ENCODE measurements at regions not wholly inside any gene's neighbourhood (a gene's known extent, or its start where the extent isn't known, plus 50 kb on each side); places are given as distances from the start of the nearest gene placed in this dataset.

- intact Hi-C loops (cut with DNase I) = no loop called here
- no peak for DNase-seq
- Histone ChIP-seq H3K9me3 (ENCODE audit: control insufficient read depth, low read length) (no peaks in the 10 kb centered on the region), H3K4me3 (ENCODE audit: low read length in 2 of 2) (no peak overlapping the region), H3K27ac (ENCODE audit: low read depth in 1 of 2, low read length in 2 of 2) (no peak overlapping the region), H3K4me1 (ENCODE audit: control insufficient read depth in 1 of 2, insufficient read depth in 2 of 2, low read length in 2 of 2) (no peaks in the 10 kb centered on the region), H3K36me3 (ENCODE audit: control insufficient read depth in 1 of 2, insufficient read depth in 2 of 2, low read length in 1 of 2) (no peaks in the 10 kb centered on the region), H3K27me3 (ENCODE audit: control insufficient read depth in 1 of 2, insufficient read depth in 2 of 2, low read length in 1 of 2) (no peaks in the 10 kb centered on the region)
- 74 to 83% methylated on average over 2 of the region's 2 CpGs for WGBS, 2 donors
- ATAC-seq (ENCODE audit: low FRiP score) = no peak
These were observed 361.3 kb upstream of the MMS22L start for GRCh38 chr6:97644353-97644752.

- Histone ChIP-seq H3K36me3 (ENCODE audit: control insufficient read depth in 1 of 2, insufficient read depth in 2 of 2, low read length in 1 of 2) (no peaks in the 10 kb centered on the region), H3K4me3 (ENCODE audit: low read length in 2 of 2) (no peak overlapping the region), H3K4me1 (ENCODE audit: control insufficient read depth in 1 of 2, insufficient read depth in 2 of 2, low read length in 2 of 2) (no peaks in the 10 kb centered on the region), H3K27ac (ENCODE audit: low read depth in 1 of 2, low read length in 2 of 2) (no peak overlapping the region), H3K27me3 (ENCODE audit: control insufficient read depth in 1 of 2, insufficient read depth in 2 of 2, low read length in 1 of 2) (no peaks in the 10 kb centered on the region), H3K9me3 (ENCODE audit: control insufficient read depth, low read length) (no peaks in the 10 kb centered on the region)
- DNase-seq (no peak), ATAC-seq (ENCODE audit: low FRiP score) (no peak)
- intact Hi-C loops (cut with DNase I) = no loop called here
- WGBS, 2 donors = 53 to 71% methylated on average over 2 of the region's 2 CpGs
These were observed 362.7 kb upstream of the MMS22L start for GRCh38 chr6:97645757-97646156.

GRCh38 chr6:97653076-97653475 lies 370.1 kb upstream of the MMS22L start:
- Histone ChIP-seq H3K4me3 (ENCODE audit: low read length in 2 of 2) (no peak overlapping the region), H3K27me3 (ENCODE audit: control insufficient read depth in 1 of 2, insufficient read depth in 2 of 2, low read length in 1 of 2) (no peaks in the 10 kb centered on the region), H3K9me3 (ENCODE audit: control insufficient read depth, low read length) (no peaks in the 10 kb centered on the region), H3K4me1 (ENCODE audit: control insufficient read depth in 1 of 2, insufficient read depth in 2 of 2, low read length in 2 of 2) (no peaks in the 10 kb centered on the region), H3K36me3 (ENCODE audit: control insufficient read depth in 1 of 2, insufficient read depth in 2 of 2, low read length in 1 of 2) (no peaks in the 10 kb centered on the region), H3K27ac (ENCODE audit: low read depth in 1 of 2, low read length in 2 of 2) (no peak overlapping the region)
- intact Hi-C loops (cut with DNase I) = no loop called here
- no peak for ATAC-seq (ENCODE audit: low FRiP score)
- DNase-seq = no peak

GRCh38 chr6:97653517-97653916 lies 370.5 kb upstream of the MMS22L start:
- H3K36me3 ChIP-seq (ENCODE audit: control insufficient read depth in 1 of 2, insufficient read depth in 2 of 2, low read length in 1 of 2) = no peaks in the 10 kb centered on the region
- intact Hi-C loops (cut with DNase I) = no loop called here
- ATAC-seq (ENCODE audit: low FRiP score) (no peak), DNase-seq (no peak)
- H3K27me3 ChIP-seq (ENCODE audit: control insufficient read depth in 1 of 2, insufficient read depth in 2 of 2, low read length in 1 of 2) = no peaks in the 10 kb centered on the region
- H3K27ac ChIP-seq (ENCODE audit: low read depth in 1 of 2, low read length in 2 of 2) = no peak overlapping the region
- no peaks in the 10 kb centered on the region for H3K4me1 ChIP-seq (ENCODE audit: control insufficient read depth in 1 of 2, insufficient read depth in 2 of 2, low read length in 2 of 2)
- H3K4me3 ChIP-seq (ENCODE audit: low read length in 2 of 2) = no peak overlapping the region
- H3K9me3 ChIP-seq (ENCODE audit: control insufficient read depth, low read length) = no peaks in the 10 kb centered on the region

GRCh38 chr6:97654674-97655073 lies 371.7 kb upstream of the MMS22L start:
- 89 to 91% methylated on average over 3 of the region's 3 CpGs for WGBS, 2 donors
- H3K27me3 ChIP-seq (ENCODE audit: control insufficient read depth in 1 of 2, insufficient read depth in 2 of 2, low read length in 1 of 2) = no peaks in the 10 kb centered on the region
- intact Hi-C loops (cut with DNase I) = no loop called here
- no peaks in the 10 kb centered on the region for H3K9me3 ChIP-seq (ENCODE audit: control insufficient read depth, low read length)
- no peak for ATAC-seq (ENCODE audit: low FRiP score)
- no peaks in the 10 kb centered on the region for H3K36me3 ChIP-seq (ENCODE audit: control insufficient read depth in 1 of 2, insufficient read depth in 2 of 2, low read length in 1 of 2)
- DNase-seq = no peak
- no peak overlapping the region for H3K27ac ChIP-seq (ENCODE audit: low read depth in 1 of 2, low read length in 2 of 2)
- H3K4me1 ChIP-seq (ENCODE audit: control insufficient read depth in 1 of 2, insufficient read depth in 2 of 2, low read length in 2 of 2) = no peaks in the 10 kb centered on the region
- no peak overlapping the region for H3K4me3 ChIP-seq (ENCODE audit: low read length in 2 of 2)

- ATAC-seq (ENCODE audit: low FRiP score) (no peak), DNase-seq (no peak)
- Histone ChIP-seq H3K27ac (ENCODE audit: low read depth in 1 of 2, low read length in 2 of 2) (no peak overlapping the region), H3K4me3 (ENCODE audit: low read length in 2 of 2) (no peak overlapping the region), H3K27me3 (ENCODE audit: control insufficient read depth in 1 of 2, insufficient read depth in 2 of 2, low read length in 1 of 2) (no peaks in the 10 kb centered on the region), H3K4me1 (ENCODE audit: control insufficient read depth in 1 of 2, insufficient read depth in 2 of 2, low read length in 2 of 2) (no peaks in the 10 kb centered on the region), H3K36me3 (ENCODE audit: control insufficient read depth in 1 of 2, insufficient read depth in 2 of 2, low read length in 1 of 2) (no peaks in the 10 kb centered on the region), H3K9me3 (ENCODE audit: control insufficient read depth, low read length) (no peaks in the 10 kb centered on the region)
- WGBS, 2 donors = 24 to 38% methylated on average over 1 of the region's 1 CpG
- intact Hi-C loops (cut with DNase I) = no loop called here
These were observed 373.2 kb upstream of the MMS22L start for GRCh38 chr6:97656236-97656635.

- WGBS, 2 donors = 38 to 49% methylated on average over 8 of the region's 8 CpGs
- intact Hi-C loops (cut with DNase I) = no loop called here
These were observed 373.8 kb upstream of the MMS22L start for GRCh38 chr6:97656706-97657350.

GRCh38 chr6:97658090-97658489 lies 375.1 kb upstream of the MMS22L start:
- WGBS, 2 donors = 43 to 82% methylated on average over 2 of the region's 2 CpGs
- no peaks in the 10 kb centered on the region for H3K27me3 ChIP-seq (ENCODE audit: control insufficient read depth in 1 of 2, insufficient read depth in 2 of 2, low read length in 1 of 2)
- no peak overlapping the region for H3K27ac ChIP-seq (ENCODE audit: low read depth in 1 of 2, low read length in 2 of 2)
- DNase-seq (no peak), ATAC-seq (ENCODE audit: low FRiP score) (no peak)
- intact Hi-C loops (cut with DNase I) = no loop called here
- H3K4me3 ChIP-seq (ENCODE audit: low read length in 2 of 2) = no peak overlapping the region
- no peaks in the 10 kb centered on the region for H3K36me3 ChIP-seq (ENCODE audit: control insufficient read depth in 1 of 2, insufficient read depth in 2 of 2, low read length in 1 of 2)
- no peaks in the 10 kb centered on the region for H3K9me3 ChIP-seq (ENCODE audit: control insufficient read depth, low read length)
- no peaks in the 10 kb centered on the region for H3K4me1 ChIP-seq (ENCODE audit: control insufficient read depth in 1 of 2, insufficient read depth in 2 of 2, low read length in 2 of 2)

More at GRCh38 chr6:97656706-97657350, 373.8 kb upstream of the MMS22L start:
- Histone ChIP-seq H3K36me3 (ENCODE audit: control insufficient read depth in 1 of 2, insufficient read depth in 2 of 2, low read length in 1 of 2) (no peaks in the 10 kb centered on the region), H3K4me3 (ENCODE audit: low read length in 2 of 2) (no peak overlapping the region), H3K4me1 (ENCODE audit: control insufficient read depth in 1 of 2, insufficient read depth in 2 of 2, low read length in 2 of 2) (no peaks in the 10 kb centered on the region), H3K9me3 (ENCODE audit: control insufficient read depth, low read length) (no peaks in the 10 kb centered on the region), H3K27me3 (ENCODE audit: control insufficient read depth in 1 of 2, insufficient read depth in 2 of 2, low read length in 1 of 2) (no peaks in the 10 kb centered on the region), H3K27ac (ENCODE audit: low read depth in 1 of 2, low read length in 2 of 2) (no peak overlapping the region)
- DNase-seq = no peak
- ATAC-seq (ENCODE audit: low FRiP score) = no peak

- intact Hi-C loops (cut with DNase I) = no loop called here
- H3K9me3 ChIP-seq (ENCODE audit: control insufficient read depth, low read length) = no peaks in the 10 kb centered on the region
These were observed 380.2 kb upstream of the MMS22L start for GRCh38 chr6:97663252-97663651.

More at GRCh38 chr6:97663252-97663651, 380.2 kb upstream of the MMS22L start:
- Histone ChIP-seq H3K27ac (ENCODE audit: low read depth in 1 of 2, low read length in 2 of 2) (no peak overlapping the region), H3K36me3 (ENCODE audit: control insufficient read depth in 1 of 2, insufficient read depth in 2 of 2, low read length in 1 of 2) (no peaks in the 10 kb centered on the region), H3K4me1 (ENCODE audit: control insufficient read depth in 1 of 2, insufficient read depth in 2 of 2, low read length in 2 of 2) (no peaks in the 10 kb centered on the region), H3K4me3 (ENCODE audit: low read length in 2 of 2) (no peak overlapping the region), H3K27me3 (ENCODE audit: control insufficient read depth in 1 of 2, insufficient read depth in 2 of 2, low read length in 1 of 2) (no peaks in the 10 kb centered on the region)
- no peak for DNase-seq
- ATAC-seq (ENCODE audit: low FRiP score) = no peak

Data from aorta (tissue), 5 donors.